ENCODE measurements at regions not wholly inside any gene's neighbourhood (a gene's known extent, or its start where the extent isn't known, plus 50 kb on each side); places are given as distances from the start of the nearest gene placed in this dataset.

GRCh38 chr18:41613003-41613609 is 341.9 kb upstream of the PIK3C3 start:
- Histone ChIP-seq H2BK12ac (ENCODE audit: low read depth, low read length) (no peak overlapping the region), H3K18ac (ENCODE audit: extremely low read depth, low read length) (no peak overlapping the region), H2BK120ac (replicated peaks; ENCODE audit: low read depth, low read length) (no peak overlapping the region), H2BK15ac (ENCODE audit: low read length) (no peak overlapping the region), H3K4me1 (replicated peaks in 1 of 4; ENCODE audit: control insufficient read depth in 3 of 4, insufficient read depth in 4 of 4, low read length in 3 of 4) (no peaks in the 10 kb centered on the region), H3K4me2 (ENCODE audit: insufficient read depth in 1 of 2, low read depth in 2 of 2, low read length in 2 of 2) (no peak overlapping the region), H3K23me2 (ENCODE audit: low read depth, low read length) (no peaks in the 10 kb centered on the region), H3K79me1 (ENCODE audit: low read depth, low read length) (peaks cover 3% of the 10 kb centered on the region), H3K79me2 (ENCODE audit: control insufficient read depth in 1 of 2, insufficient read depth in 2 of 2, low read length in 2 of 2) (no peaks in the 10 kb centered on the region), H3K27ac (ENCODE audit: low read depth, low read length) (no peak overlapping the region), H3K9me3 (ENCODE audit: insufficient read depth in 2 of 2, low read depth in 1 of 2, low read length in 1 of 2) (peaks cover 4% of the 10 kb centered on the region in 2 experiments; a peak in 1 of 4 replicates), H2AFZ (ENCODE audit: low read length) (no peak overlapping the region), H3K27me3 (replicated peaks in 1 of 4; ENCODE audit: control insufficient read depth in 3 of 4, extremely low read depth in 1 of 4, insufficient read depth in 3 of 4, low read length in 3 of 4) (no peaks in the 10 kb centered on the region), H2AK5ac (ENCODE audit: low read depth, low read length) (no peak overlapping the region), H3K56ac (replicated peaks; ENCODE audit: insufficient read length, low read depth, low read length) (no peak overlapping the region), H3K23ac (ENCODE audit: insufficient read length) (no peak overlapping the region), H4K8ac (ENCODE audit: extremely low read depth, insufficient read depth, low read length) (no peak overlapping the region), H2BK20ac (ENCODE audit: low read length) (no peak overlapping the region), H4K91ac (replicated peaks; ENCODE audit: insufficient read length, low read length) (no peak overlapping the region), H3K14ac (ENCODE audit: insufficient read length) (no peak overlapping the region), H3K4me3 (ENCODE audit: extremely low read depth in 1 of 4, insufficient read depth in 2 of 4, low read depth in 3 of 4, low read length in 4 of 4) (no peak overlapping the region), H3K36me3 (ENCODE audit: control insufficient read depth in 2 of 4, insufficient read depth in 4 of 4, low read length in 3 of 4) (peaks cover 0 to 3% (median 0%) of the 10 kb centered on the region in 4 experiments; a peak in 1 of 8 replicates), H4K5ac (ENCODE audit: insufficient read length, low read depth, low read length) (no peak overlapping the region), H3K9ac (replicated peaks in 1 of 4; ENCODE audit: extremely low read depth in 1 of 4, low read depth in 3 of 4, low read length in 3 of 4) (no peak overlapping the region), H2BK5ac (ENCODE audit: low read depth, low read length) (no peak overlapping the region), H4K20me1 (replicated peaks in 1 of 2; ENCODE audit: control insufficient read depth in 1 of 2, insufficient read depth in 2 of 2, low read length in 2 of 2) (no peaks in the 10 kb centered on the region), H3K4ac (replicated peaks; ENCODE audit: insufficient read length, low read depth, low read length) (no peak overlapping the region)
- WGBS, 2 experiments (ENCODE audit: extremely low coverage in 1 of 2, insufficient coverage in 1 of 2, insufficient read length in 1 of 2, insufficient replicate concordance in 2 of 2, low coverage in 1 of 2, low lambda C conversion rate in 2 of 2, missing lambda C conversion rate in 1 of 2): 83% methylated on average over 6 of the region's 6 CpGs; no CpG with 5 or more reads in 1 of the 2 experiments
- TF ChIP-seq SP2 (IDR thresholded peaks at IDR 0.05; ENCODE audit: low read length) (no peak), POLR2A (IDR thresholded peaks at IDR 0.05; ENCODE audit: control extremely low read depth in 1 of 2, low read depth in 2 of 2, low read length in 2 of 2) (no peak), CBX5 (IDR thresholded peaks at IDR 0.05; ENCODE audit: low read depth, low read length) (no peak), MAFK (IDR thresholded peaks at IDR 0.05; ENCODE audit: low read depth, low read length) (no peak), CHD1 (IDR thresholded peaks at IDR 0.05; ENCODE audit: low read depth, low read length) (no peak), TBP (IDR thresholded peaks at IDR 0.05; ENCODE audit: low read depth, low read length) (no peak)
- DNase-seq (ENCODE audit: low read depth in 1 of 2, low spot score in 2 of 2) (no peak), FAIRE-seq (no peak)
- CTCF ChIA-PET (ENCODE audit: partially characterized antibody): no interaction called here
- POLR2A ChIA-PET (ENCODE audit: partially characterized antibody): interaction anchor here (0.6 to 0.7 kb wide), 2 partner anchors 132 to 1926 kb away, joined by 3 to 4 read pairs; no protein-coding TSS in a partner anchor

All from H1 (cell line).